ENCODE measurements at regions not wholly inside any gene's neighbourhood (a gene's known extent, or its start where the extent isn't known, plus 50 kb on each side); places are given as distances from the start of the nearest gene placed in this dataset.
A peak's percentile ranks its signal among the peaks of the same experiment; 100 is the strongest.

DNA sequence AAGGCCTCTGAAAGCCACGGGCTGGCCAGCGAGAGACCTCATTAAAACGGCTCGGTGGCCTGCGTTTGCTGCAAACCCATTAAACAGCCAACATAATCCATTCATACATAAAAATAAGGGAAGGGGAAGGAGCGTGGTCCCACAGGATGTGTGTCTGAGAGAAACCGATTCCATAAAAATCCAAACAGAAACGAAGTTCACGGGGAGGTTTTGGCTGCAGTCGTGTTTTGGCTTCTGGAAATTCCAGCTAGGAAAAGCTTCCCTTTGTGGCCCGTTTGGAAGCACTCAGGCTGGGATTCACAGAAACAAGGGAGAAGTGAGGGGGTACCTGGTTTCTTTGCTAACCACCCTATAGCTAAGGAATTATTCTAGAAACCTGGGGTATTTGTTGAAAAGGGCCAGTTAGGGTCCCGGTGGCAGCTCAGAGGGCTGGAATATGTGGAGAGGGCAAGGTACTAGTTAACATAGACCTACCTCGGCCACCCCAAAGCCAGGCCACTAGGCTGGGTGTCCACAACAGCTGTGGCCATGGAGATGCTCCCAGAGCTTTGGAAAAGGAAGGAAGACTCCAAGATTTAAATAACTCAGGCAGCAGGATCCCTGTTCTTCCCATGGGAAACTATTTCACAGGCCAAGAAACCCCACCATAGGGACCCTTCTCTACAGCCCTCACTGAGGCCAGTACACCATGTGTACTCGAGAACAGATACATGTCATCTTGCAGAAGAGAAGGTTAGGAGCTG is 166.8 kb downstream of the BCOR start:
- peak overlapping the region; percentile 25 for H3K27ac ChIP-seq (ENCODE audit: low read depth, low read length)
- H3K4me1 ChIP-seq (ENCODE audit: control insufficient read depth in 3 of 3, insufficient read depth in 3 of 3, low read length in 3 of 3): peaks cover 0 to 13% (median 0%) of the 10 kb centered on the region in 3 donors
- H3K36me3 ChIP-seq (ENCODE audit: control insufficient read depth in 3 of 3, insufficient read depth in 3 of 3, low read length in 3 of 3): no peaks in the 10 kb centered on the region
- no peaks in the 10 kb centered on the region for H3K9me3 ChIP-seq (ENCODE audit: control insufficient read depth in 3 of 3, low read length in 3 of 3)
- no peaks in the 10 kb centered on the region for H3K27me3 ChIP-seq (ENCODE audit: control insufficient read depth in 3 of 3, insufficient read depth in 3 of 3, low read length in 3 of 3)
- no peak overlapping the region for H3K9ac ChIP-seq (ENCODE audit: low read depth in 1 of 3, low read length in 3 of 3)
- no peak overlapping the region for H3K4me3 ChIP-seq (ENCODE audit: low read length in 3 of 3)

DNA sequence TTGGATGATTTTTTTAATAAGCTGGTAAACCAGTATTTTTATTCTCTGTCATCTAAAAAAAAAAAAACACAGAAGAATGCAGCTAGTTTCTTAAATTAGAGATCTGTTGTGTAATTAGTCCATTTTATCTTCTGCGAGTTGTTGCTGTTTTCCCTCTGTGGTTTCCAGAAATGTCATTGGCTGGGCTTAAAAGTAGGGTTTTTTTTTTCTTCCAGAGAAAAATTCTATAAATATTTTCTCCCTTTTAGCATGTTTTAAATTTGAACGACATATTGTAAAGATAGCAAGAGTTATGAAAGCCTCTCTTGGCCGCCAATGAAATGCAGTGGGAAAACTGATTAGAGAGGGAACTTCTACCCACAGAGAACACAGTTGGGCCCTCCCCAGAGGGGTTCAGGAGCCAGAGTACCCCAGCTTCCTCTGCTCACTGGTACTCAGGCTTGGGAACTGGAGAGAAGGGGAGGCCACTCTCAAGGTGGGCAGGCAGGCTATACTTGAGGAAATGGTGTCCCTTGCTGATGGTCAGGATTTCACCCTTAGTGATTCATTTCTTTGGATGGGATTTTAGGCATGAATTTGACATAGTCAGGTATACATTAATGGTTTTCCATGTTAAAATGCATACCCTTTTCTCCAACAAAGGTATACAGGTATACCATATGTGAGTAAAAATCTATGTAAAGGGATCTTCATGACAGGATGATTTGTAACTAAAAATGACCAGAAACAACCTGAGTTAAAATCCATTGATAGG is 166.1 kb downstream of the BCOR start:
- no peaks in the 10 kb centered on the region for H3K9me3 ChIP-seq (ENCODE audit: control insufficient read depth in 3 of 3, low read length in 3 of 3)
- no peak overlapping the region for H3K4me3 ChIP-seq (ENCODE audit: low read length in 3 of 3)
- H3K36me3 ChIP-seq (ENCODE audit: control insufficient read depth in 3 of 3, insufficient read depth in 3 of 3, low read length in 3 of 3): no peaks in the 10 kb centered on the region
- no peak overlapping the region for H3K9ac ChIP-seq (ENCODE audit: low read depth in 1 of 3, low read length in 3 of 3)
- H3K27me3 ChIP-seq (ENCODE audit: control insufficient read depth in 3 of 3, insufficient read depth in 3 of 3, low read length in 3 of 3): no peaks in the 10 kb centered on the region
- peaks cover 0 to 13% (median 0%) of the 10 kb centered on the region in 3 donors for H3K4me1 ChIP-seq (ENCODE audit: control insufficient read depth in 3 of 3, insufficient read depth in 3 of 3, low read length in 3 of 3)
- H3K27ac ChIP-seq (ENCODE audit: low read depth, low read length): no peak overlapping the region

DNA sequence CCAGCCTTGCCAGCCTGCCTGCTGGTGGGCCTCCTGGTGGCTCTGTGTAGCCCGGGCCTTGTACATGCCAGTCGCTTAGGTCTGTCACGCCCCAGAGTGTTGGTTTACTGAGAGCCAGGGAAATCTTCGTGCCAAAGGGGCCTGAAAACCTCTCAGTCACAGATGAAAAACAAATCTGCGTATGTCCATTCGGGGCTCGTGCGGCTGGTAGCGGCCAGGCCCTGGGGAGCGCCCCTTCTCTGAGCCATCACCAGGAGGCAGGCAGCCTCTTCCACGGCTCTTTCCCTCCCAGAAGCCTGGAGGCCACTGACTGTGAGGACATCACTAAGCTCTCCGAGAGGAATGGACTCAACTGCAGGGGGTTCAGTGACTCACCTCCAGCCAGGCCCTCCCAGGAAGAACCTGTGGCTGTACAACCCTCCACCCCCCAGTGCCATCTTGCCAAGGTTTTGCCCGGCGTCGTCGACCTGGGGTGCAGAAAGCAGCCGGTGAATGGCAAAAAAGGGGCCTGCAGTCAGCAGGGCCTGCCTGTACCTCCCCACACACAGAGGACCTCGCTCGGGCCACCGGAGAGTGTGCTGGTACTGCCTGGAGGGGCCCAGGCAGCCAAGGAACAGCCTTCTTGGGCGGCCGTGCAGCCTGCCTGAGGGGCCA is 162.2 kb downstream of the BCOR start:
- Histone ChIP-seq H3K9ac (ENCODE audit: low read depth in 1 of 3, low read length in 3 of 3) (no peak overlapping the region), H3K36me3 (ENCODE audit: control insufficient read depth in 3 of 3, insufficient read depth in 3 of 3, low read length in 3 of 3) (no peaks in the 10 kb centered on the region), H3K9me3 (ENCODE audit: control insufficient read depth in 3 of 3, low read length in 3 of 3) (no peaks in the 10 kb centered on the region), H3K4me3 (ENCODE audit: low read length in 3 of 3) (no peak overlapping the region), H3K27me3 (ENCODE audit: control insufficient read depth in 3 of 3, insufficient read depth in 3 of 3, low read length in 3 of 3) (no peaks in the 10 kb centered on the region), H3K4me1 (ENCODE audit: control insufficient read depth in 3 of 3, insufficient read depth in 3 of 3, low read length in 3 of 3) (peaks cover 0 to 6% (median 0%) of the 10 kb centered on the region in 3 donors), H3K27ac (ENCODE audit: low read depth, low read length) (no peak overlapping the region)

DNA sequence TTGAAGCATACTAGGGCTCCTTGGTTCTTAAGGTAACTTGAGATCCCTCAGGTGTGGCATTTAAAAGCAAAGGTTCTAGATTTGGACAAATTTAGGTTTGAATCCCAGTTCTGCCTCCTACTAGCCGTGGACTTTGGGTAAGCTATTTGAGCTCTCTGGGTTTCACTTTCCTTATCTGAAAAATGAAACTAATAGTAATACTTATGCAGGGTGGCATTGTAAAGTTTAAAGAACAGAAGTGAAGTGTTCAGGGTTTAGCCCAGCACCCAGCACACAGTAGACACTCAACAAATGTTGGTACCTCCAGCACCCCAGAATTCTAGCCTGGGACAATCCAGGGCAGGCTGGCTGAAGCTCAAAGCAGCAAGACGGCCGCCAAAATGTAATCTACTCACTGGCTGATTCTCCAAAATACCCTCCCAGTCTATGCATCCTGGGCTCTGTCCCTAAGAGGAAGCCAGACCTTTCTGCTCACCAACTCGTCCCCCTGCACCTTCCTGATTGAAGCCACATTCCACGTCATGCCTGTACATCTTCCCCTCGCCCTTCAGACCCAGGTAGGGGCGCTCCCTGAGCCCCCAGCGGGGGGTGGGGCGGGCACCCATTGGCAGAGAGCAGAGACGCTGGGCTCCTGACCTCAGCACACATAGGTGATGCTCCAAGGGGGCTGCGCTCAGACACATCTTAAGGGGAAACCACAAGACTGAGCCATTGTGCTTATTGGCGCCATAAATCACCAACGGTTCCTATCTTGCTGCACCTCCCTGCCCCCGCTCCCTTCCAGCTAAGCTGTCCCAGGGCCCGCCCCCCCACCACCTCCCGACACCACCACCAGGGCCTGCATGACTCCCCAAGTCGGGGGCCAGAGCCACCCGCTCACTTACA is 160.6 kb downstream of the BCOR start:
- H3K36me3 ChIP-seq (ENCODE audit: control insufficient read depth in 3 of 3, insufficient read depth in 3 of 3, low read length in 3 of 3): no peaks in the 10 kb centered on the region
- H3K9ac ChIP-seq (ENCODE audit: low read depth in 1 of 3, low read length in 3 of 3): no peak overlapping the region
- H3K4me3 ChIP-seq (ENCODE audit: low read length in 3 of 3): no peak overlapping the region
- no peaks in the 10 kb centered on the region for H3K9me3 ChIP-seq (ENCODE audit: control insufficient read depth in 3 of 3, low read length in 3 of 3)
- H3K4me1 ChIP-seq (ENCODE audit: control insufficient read depth in 3 of 3, insufficient read depth in 3 of 3, low read length in 3 of 3): no peaks in the 10 kb centered on the region
- peaks cover 0 to 3% (median 0%) of the 10 kb centered on the region in 3 donors for H3K27me3 ChIP-seq (ENCODE audit: control insufficient read depth in 3 of 3, insufficient read depth in 3 of 3, low read length in 3 of 3)
- H3K27ac ChIP-seq (ENCODE audit: low read depth, low read length): no peak overlapping the region

DNA sequence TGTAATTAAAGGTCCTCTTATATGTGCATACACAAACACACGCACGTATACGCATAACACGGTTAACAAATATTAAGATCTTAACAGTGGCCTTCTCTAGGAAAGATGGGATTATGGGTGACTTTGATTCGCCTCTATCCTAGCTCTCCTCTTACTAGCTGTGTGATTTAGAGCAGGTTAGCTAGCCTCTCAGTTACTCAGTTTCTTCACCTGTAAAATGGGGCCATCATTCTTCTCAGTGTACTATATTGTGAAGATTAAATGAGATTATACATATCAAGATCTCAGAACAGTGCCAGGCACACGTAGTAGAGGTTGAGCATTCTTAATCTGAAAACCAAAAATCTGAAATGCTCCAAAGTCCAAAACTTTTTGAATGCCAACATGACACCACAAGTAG is 159.3 kb downstream of the BCOR start:
- H3K9me3 ChIP-seq (ENCODE audit: control insufficient read depth in 3 of 3, low read length in 3 of 3): peaks cover 0 to 4% (median 0%) of the 10 kb centered on the region in 3 donors
- H3K9ac ChIP-seq (ENCODE audit: low read depth in 1 of 3, low read length in 3 of 3): no peak overlapping the region
- H3K4me3 ChIP-seq (ENCODE audit: low read length in 3 of 3): no peak overlapping the region
- H3K36me3 ChIP-seq (ENCODE audit: control insufficient read depth in 3 of 3, insufficient read depth in 3 of 3, low read length in 3 of 3): no peaks in the 10 kb centered on the region
- H3K27me3 ChIP-seq (ENCODE audit: control insufficient read depth in 3 of 3, insufficient read depth in 3 of 3, low read length in 3 of 3): peaks cover 0 to 3% (median 0%) of the 10 kb centered on the region in 3 donors
- no peaks in the 10 kb centered on the region for H3K4me1 ChIP-seq (ENCODE audit: control insufficient read depth in 3 of 3, insufficient read depth in 3 of 3, low read length in 3 of 3)
- no peak overlapping the region for H3K27ac ChIP-seq (ENCODE audit: low read depth, low read length)

DNA sequence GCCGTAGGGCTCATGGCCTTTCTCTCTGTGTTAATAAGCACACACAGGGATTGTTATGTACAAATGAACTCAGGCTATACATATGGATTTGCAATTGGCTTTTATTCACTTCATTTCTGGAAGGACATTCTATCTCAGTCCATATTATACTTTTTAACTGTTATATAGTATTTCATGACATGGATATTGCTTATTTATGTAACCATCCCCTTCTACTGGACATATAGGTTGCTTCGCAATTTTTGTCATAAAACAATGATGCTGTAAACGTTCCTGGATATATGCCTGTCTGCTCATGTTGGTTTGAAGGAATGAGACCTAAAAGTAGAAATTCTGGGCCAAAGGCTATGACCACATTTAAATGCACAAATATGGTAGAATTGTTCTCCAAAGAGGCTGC is 158.1 kb downstream of the BCOR start:
- Histone ChIP-seq H3K4me1 (ENCODE audit: control insufficient read depth in 3 of 3, insufficient read depth in 3 of 3, low read length in 3 of 3) (no peaks in the 10 kb centered on the region), H3K36me3 (ENCODE audit: control insufficient read depth in 3 of 3, insufficient read depth in 3 of 3, low read length in 3 of 3) (no peaks in the 10 kb centered on the region), H3K9me3 (ENCODE audit: control insufficient read depth in 3 of 3, low read length in 3 of 3) (peaks cover 0 to 7% (median 0%) of the 10 kb centered on the region in 3 donors), H3K27ac (ENCODE audit: low read depth, low read length) (no peak overlapping the region), H3K9ac (ENCODE audit: low read depth in 1 of 3, low read length in 3 of 3) (no peak overlapping the region), H3K4me3 (ENCODE audit: low read length in 3 of 3) (no peak overlapping the region), H3K27me3 (ENCODE audit: control insufficient read depth in 3 of 3, insufficient read depth in 3 of 3, low read length in 3 of 3) (peaks cover 0 to 3% (median 0%) of the 10 kb centered on the region in 3 donors)

DNA sequence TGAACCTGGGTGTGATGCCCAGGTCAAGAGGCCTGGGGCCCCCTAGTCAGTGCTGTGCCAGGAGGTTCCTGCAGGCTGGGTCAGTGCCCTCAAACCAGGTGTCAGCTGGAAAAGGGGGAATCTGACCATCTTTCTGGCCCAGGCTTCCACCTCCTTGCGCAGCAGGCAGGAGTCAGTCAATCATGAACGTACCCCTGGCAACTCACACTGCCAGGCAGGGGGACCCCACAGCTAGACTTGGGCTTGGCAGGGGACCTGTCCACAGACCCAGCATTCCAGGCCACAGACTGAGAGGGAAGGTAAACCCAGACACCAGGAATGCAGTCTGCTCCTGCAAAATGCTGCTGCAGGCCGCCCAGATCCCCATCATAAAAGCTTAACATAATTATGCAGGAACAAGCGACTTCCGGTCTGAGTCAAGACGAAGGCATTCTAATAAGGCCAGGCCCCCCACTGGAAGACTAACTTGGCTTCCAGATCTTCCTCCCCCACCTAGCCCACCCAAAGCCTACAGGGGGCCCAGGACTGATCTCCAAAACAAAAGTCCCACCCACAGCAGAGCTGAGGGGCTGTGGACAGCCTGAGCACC is 156.3 kb downstream of the BCOR start:
- Histone ChIP-seq H3K9ac (ENCODE audit: low read depth in 1 of 3, low read length in 3 of 3) (no peak overlapping the region), H3K4me1 (ENCODE audit: control insufficient read depth in 3 of 3, insufficient read depth in 3 of 3, low read length in 3 of 3) (no peaks in the 10 kb centered on the region), H3K27ac (ENCODE audit: low read depth, low read length) (no peak overlapping the region), H3K9me3 (ENCODE audit: control insufficient read depth in 3 of 3, low read length in 3 of 3) (peaks cover 0 to 7% (median 0%) of the 10 kb centered on the region in 3 donors), H3K4me3 (ENCODE audit: low read length in 3 of 3) (no peak overlapping the region), H3K27me3 (ENCODE audit: control insufficient read depth in 3 of 3, insufficient read depth in 3 of 3, low read length in 3 of 3) (peaks cover 0 to 3% (median 0%) of the 10 kb centered on the region in 3 donors), H3K36me3 (ENCODE audit: control insufficient read depth in 3 of 3, insufficient read depth in 3 of 3, low read length in 3 of 3) (no peaks in the 10 kb centered on the region)

DNA sequence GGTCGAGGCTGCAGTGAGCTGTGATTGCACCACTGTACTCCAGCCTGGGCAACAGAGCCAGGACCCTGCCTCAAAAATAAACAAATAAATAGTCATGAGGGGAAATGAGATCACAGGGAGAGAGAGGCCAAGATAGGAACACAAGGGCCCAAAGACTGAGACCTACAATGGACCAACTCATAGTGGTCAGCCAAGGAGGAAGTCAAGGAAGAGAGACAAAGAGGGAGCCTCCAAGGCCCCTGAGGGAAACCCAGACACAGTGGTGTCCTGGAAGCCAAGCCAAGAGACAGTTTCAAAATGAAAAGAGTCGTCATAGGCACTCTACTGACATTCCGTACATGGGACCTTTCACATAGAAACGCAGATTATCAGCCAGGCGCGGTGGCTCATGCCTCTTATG is 153.3 kb downstream of the BCOR start:
- no peak overlapping the region for H3K4me3 ChIP-seq (ENCODE audit: low read length in 3 of 3)

DNA sequence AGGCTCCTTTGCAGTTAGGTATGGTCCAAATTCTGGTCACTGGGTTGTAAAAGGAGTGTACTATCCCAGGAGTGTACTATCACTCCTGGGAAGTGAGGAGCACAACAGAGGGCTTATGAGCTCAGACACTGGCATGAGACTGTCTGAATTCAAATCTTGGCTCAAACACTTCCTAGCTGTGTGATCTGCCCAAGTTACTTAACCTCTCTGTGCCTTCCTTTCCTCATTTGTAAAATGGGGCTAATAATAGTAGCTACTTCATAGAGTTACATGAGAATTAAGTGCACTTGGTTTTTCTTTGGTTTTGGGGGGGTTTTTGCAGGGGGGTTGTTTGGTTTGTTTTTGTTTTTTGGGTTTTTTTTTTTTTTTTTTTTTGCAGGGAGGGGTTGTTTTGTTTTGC is 152.0 kb downstream of the BCOR start:
- H3K4me3 ChIP-seq (ENCODE audit: low read length in 3 of 3): no peak overlapping the region
- peaks cover 0 to 7% (median 0%) of the 10 kb centered on the region in 3 donors for H3K9me3 ChIP-seq (ENCODE audit: control insufficient read depth in 3 of 3, low read length in 3 of 3)
- no peaks in the 10 kb centered on the region for H3K36me3 ChIP-seq (ENCODE audit: control insufficient read depth in 3 of 3, insufficient read depth in 3 of 3, low read length in 3 of 3)
- no peaks in the 10 kb centered on the region for H3K4me1 ChIP-seq (ENCODE audit: control insufficient read depth in 3 of 3, insufficient read depth in 3 of 3, low read length in 3 of 3)
- no peak overlapping the region for H3K27ac ChIP-seq (ENCODE audit: low read depth, low read length)
- no peak overlapping the region for H3K9ac ChIP-seq (ENCODE audit: low read depth in 1 of 3, low read length in 3 of 3)
- H3K27me3 ChIP-seq (ENCODE audit: control insufficient read depth in 3 of 3, insufficient read depth in 3 of 3, low read length in 3 of 3): peaks cover 0 to 3% (median 0%) of the 10 kb centered on the region in 3 donors

More for the DNA sequence above, 153.3 kb downstream of the BCOR start:
- Histone ChIP-seq H3K9ac (ENCODE audit: low read depth in 1 of 3, low read length in 3 of 3) (no peak overlapping the region), H3K4me1 (ENCODE audit: control insufficient read depth in 3 of 3, insufficient read depth in 3 of 3, low read length in 3 of 3) (no peaks in the 10 kb centered on the region), H3K36me3 (ENCODE audit: control insufficient read depth in 3 of 3, insufficient read depth in 3 of 3, low read length in 3 of 3) (no peaks in the 10 kb centered on the region), H3K27ac (ENCODE audit: low read depth, low read length) (no peak overlapping the region), H3K27me3 (ENCODE audit: control insufficient read depth in 3 of 3, insufficient read depth in 3 of 3, low read length in 3 of 3) (peaks cover 0 to 3% (median 0%) of the 10 kb centered on the region in 3 donors), H3K9me3 (ENCODE audit: control insufficient read depth in 3 of 3, low read length in 3 of 3) (peaks cover 0 to 7% (median 0%) of the 10 kb centered on the region in 3 donors)

Measured in skeletal muscle tissue (tissue), 3 donors.